Skeletal muscle satellite cell (primary cell): ENCODE measurements at regions not wholly inside any gene's neighbourhood (a gene's known extent, or its start where the extent isn't known, plus 50 kb on each side); places are given as distances from the start of the nearest gene placed in this dataset.

ENCODE experiments used
- H3K27me3 ChIP-seq: 2 replicates; pipeline ENCODE4 v1.7.0; 2013; ENCODE audit warnings: low read length; ENCODE audit not compliant: control insufficient read depth, insufficient read depth
- H3K36me3 ChIP-seq: 2 replicates; pipeline ENCODE4 v1.7.0; 2013; ENCODE audit warnings: mild to moderate bottlenecking, control low read depth, low read length; ENCODE audit not compliant: insufficient read depth
- H3K4me1 ChIP-seq: 2 replicates; pipeline ENCODE4 v1.7.0; 2013; ENCODE audit warnings: low read length; ENCODE audit not compliant: control insufficient read depth, insufficient read depth
- H3K4me2 ChIP-seq: 2 replicates; pipeline ENCODE4 v1.7.0; 2013; ENCODE audit warnings: mild to moderate bottlenecking, low read length
- H3K4me3 ChIP-seq: 2 replicates; pipeline ENCODE4 v1.7.0; 2013; ENCODE audit warnings: low read length
- H3K9ac ChIP-seq: 2 replicates; pipeline ENCODE4 v1.7.0; 2013; ENCODE audit warnings: mild to moderate bottlenecking, low read depth, low read length, moderate library complexity
- H3K9me3 ChIP-seq: replicated peaks from 2 replicates; pipeline ENCODE4 v1.7.0; 2013; ENCODE audit warnings: mild to moderate bottlenecking, control low read depth, low read length

GRCh38 chr1:234881893-234882771 is 246.5 kb downstream of the TOMM20 start:
- no peak overlapping the region for H3K4me3 ChIP-seq
- peaks cover 6% of the 10 kb centered on the region for H3K4me1 ChIP-seq
- H3K36me3 ChIP-seq: no peaks in the 10 kb centered on the region
- H3K27me3 ChIP-seq: no peaks in the 10 kb centered on the region
- no peak overlapping the region for H3K9ac ChIP-seq
- no peaks in the 10 kb centered on the region for H3K9me3 ChIP-seq
- H3K4me2 ChIP-seq: no peak overlapping the region

GRCh38 chr1:234879147-234880080 is 249.2 kb downstream of the TOMM20 start:
- no peak overlapping the region for H3K4me3 ChIP-seq
- H3K4me1 ChIP-seq: peaks cover 5% of the 10 kb centered on the region
- no peak overlapping the region for H3K4me2 ChIP-seq
- no peak overlapping the region for H3K9ac ChIP-seq
- no peaks in the 10 kb centered on the region for H3K9me3 ChIP-seq
- no peaks in the 10 kb centered on the region for H3K36me3 ChIP-seq
- no peaks in the 10 kb centered on the region for H3K27me3 ChIP-seq

GRCh38 chr1:234878288-234878687 is 250.3 kb downstream of the TOMM20 start:
- Histone ChIP-seq H3K9me3 (no peaks in the 10 kb centered on the region), H3K4me2 (no peak overlapping the region)

GRCh38 chr1:234877761-234878160 is 250.9 kb downstream of the TOMM20 start:
- Histone ChIP-seq H3K4me1 (peaks cover 7% of the 10 kb centered on the region), H3K27me3 (no peaks in the 10 kb centered on the region), H3K36me3 (no peaks in the 10 kb centered on the region), H3K9me3 (no peaks in the 10 kb centered on the region), H3K4me2 (no peak overlapping the region), H3K9ac (no peak overlapping the region), H3K4me3 (no peak overlapping the region)

More at GRCh38 chr1:234878288-234878687, 250.3 kb downstream of the TOMM20 start:
- Histone ChIP-seq H3K9ac (no peak overlapping the region), H3K4me1 (peaks cover 7% of the 10 kb centered on the region), H3K4me3 (no peak overlapping the region), H3K27me3 (no peaks in the 10 kb centered on the region), H3K36me3 (no peaks in the 10 kb centered on the region)

GRCh38 chr1:234875953-234876855 is 252.4 kb downstream of the TOMM20 start:
- H3K36me3 ChIP-seq: no peaks in the 10 kb centered on the region
- H3K4me2 ChIP-seq: no peak overlapping the region
- no peaks in the 10 kb centered on the region for H3K27me3 ChIP-seq
- no peak overlapping the region for H3K4me3 ChIP-seq
- no peak overlapping the region for H3K9ac ChIP-seq
- peaks cover 10% of the 10 kb centered on the region for H3K4me1 ChIP-seq
- no peaks in the 10 kb centered on the region for H3K9me3 ChIP-seq

- H3K9me3 ChIP-seq: no peaks in the 10 kb centered on the region
- H3K4me3 ChIP-seq: no peak overlapping the region
Observed at GRCh38 chr1:234875328-234875952, 253.2 kb downstream of the TOMM20 start.

GRCh38 chr1:234874291-234875288 is 254.0 kb downstream of the TOMM20 start:
- no peak overlapping the region for H3K4me2 ChIP-seq
- H3K9me3 ChIP-seq: no peaks in the 10 kb centered on the region
- H3K9ac ChIP-seq: no peak overlapping the region
- H3K36me3 ChIP-seq: no peaks in the 10 kb centered on the region
- no peaks in the 10 kb centered on the region for H3K27me3 ChIP-seq
- H3K4me1 ChIP-seq: peaks cover 10% of the 10 kb centered on the region
- no peak overlapping the region for H3K4me3 ChIP-seq

More at GRCh38 chr1:234875328-234875952, 253.2 kb downstream of the TOMM20 start:
- Histone ChIP-seq H3K4me2 (no peak overlapping the region), H3K9ac (no peak overlapping the region), H3K36me3 (no peaks in the 10 kb centered on the region), H3K4me1 (peaks cover 10% of the 10 kb centered on the region), H3K27me3 (no peaks in the 10 kb centered on the region)

- H3K4me1 ChIP-seq: peaks cover 10% of the 10 kb centered on the region
- H3K36me3 ChIP-seq: no peaks in the 10 kb centered on the region
- H3K4me3 ChIP-seq: no peak overlapping the region
- H3K4me2 ChIP-seq: no peak overlapping the region
- no peak overlapping the region for H3K9ac ChIP-seq
- no peaks in the 10 kb centered on the region for H3K9me3 ChIP-seq
- no peaks in the 10 kb centered on the region for H3K27me3 ChIP-seq
Observed at GRCh38 chr1:234871710-234872271, 256.8 kb downstream of the TOMM20 start.

- no peak overlapping the region for H3K9ac ChIP-seq
- peaks cover 15% of the 10 kb centered on the region for H3K4me1 ChIP-seq
Observed at GRCh38 chr1:234871039-234871709, 257.5 kb downstream of the TOMM20 start.

More at GRCh38 chr1:234871039-234871709, 257.5 kb downstream of the TOMM20 start:
- H3K36me3 ChIP-seq: no peaks in the 10 kb centered on the region
- H3K27me3 ChIP-seq: no peaks in the 10 kb centered on the region
- no peak overlapping the region for H3K4me2 ChIP-seq
- no peak overlapping the region for H3K4me3 ChIP-seq
- H3K9me3 ChIP-seq: no peaks in the 10 kb centered on the region
